HepG2 (cell line): ENCODE measurements at regions not wholly inside any gene's neighbourhood (a gene's known extent, or its start where the extent isn't known, plus 50 kb on each side); places are given as distances from the start of the nearest gene placed in this dataset.
A peak's percentile ranks its signal among the peaks of the same experiment; 100 is the strongest.

Source experiments
- CCAR2 ChIP-seq: fragments of 200-400 bp; formaldehyde crosslinking; optimal IDR thresholded peaks from 2 replicates; pipeline ENCODE3; 2018; ENCODE audit warnings: low read depth, mild to moderate bottlenecking, low read length, moderate library complexity
- CEBPG ChIP-seq: IDR thresholded peaks from 2 replicates; pipeline ENCODE4 v1.6.1; 2016
- FOSL2 ChIP-seq: sonication (generic); formaldehyde crosslinking; IDR thresholded peaks from 2 replicates; pipeline ENCODE4 v1.4.0; 2020; ENCODE audit warnings: missing genetic modification reagents
- FOXP1 ChIP-seq, 2 experiments: fragments of 450-650 bp in 1 of 2; IDR thresholded peaks; 2 replicates each; pipeline ENCODE4 v1.6.1; 2017 to 2018; ENCODE audit warnings: antibody characterized with exemption in 1 of 2
- GABPA ChIP-seq, 2 experiments: IDR thresholded peaks; 2 replicates each; pipeline ENCODE4 v1.6.1; 2011 to 2016; ENCODE audit warnings: low read depth in 2 of 2, low read length in 1 of 2, missing biosample characterization in 1 of 2, missing genetic modification characterization in 1 of 2
- HMG20A ChIP-seq: IDR thresholded peaks from 2 replicates; pipeline ENCODE4 v1.6.1; 2016; ENCODE audit warnings: borderline replicate concordance
- MED13 ChIP-seq: sonication (generic); formaldehyde crosslinking; IDR thresholded peaks from 2 replicates; pipeline ENCODE4 v1.5.0; 2020; ENCODE audit warnings: missing genetic modification reagents
- MXD4 ChIP-seq: IDR thresholded peaks from 2 replicates; pipeline ENCODE4 v1.6.1; 2016; ENCODE audit warnings: mild to moderate bottlenecking, missing biosample characterization, missing genetic modification reagents
- NFE2 ChIP-seq: sonication (generic); formaldehyde crosslinking; IDR thresholded peaks from 2 replicates; pipeline ENCODE4 v1.4.0; 2020; ENCODE audit warnings: missing genetic modification reagents
- RAD21 ChIP-seq: fragments of 450-650 bp; formaldehyde crosslinking; IDR thresholded peaks from 2 replicates; pipeline ENCODE4 v1.5.0; 2020; ENCODE audit warnings: mild to moderate bottlenecking
- SOX13 ChIP-seq, 3 experiments: fragments of 450-650 bp in 1 of 3; sonication (generic) in 1 of 3; formaldehyde crosslinking in 1 of 3; IDR thresholded peaks in 2 of 3; conservative IDR thresholded peaks in 1 of 3; 2 replicates each; pipeline versions ENCODE4 v1.5.0 to v1.6.1; 2016 to 2020; ENCODE audit warnings: antibody characterized with exemption in 1 of 3, mild to moderate bottlenecking in 1 of 3, missing compliant biosample characterization in 1 of 3, missing genetic modification reagents in 1 of 3, moderate library complexity in 1 of 3
- SP140L ChIP-seq: sonication (generic); formaldehyde crosslinking; IDR thresholded peaks from 2 replicates; pipeline ENCODE4 v1.4.0; 2020; ENCODE audit warnings: missing genetic modification reagents, borderline replicate concordance
- SRSF1 ChIP-seq: fragments of 200-400 bp; formaldehyde crosslinking; optimal IDR thresholded peaks from 2 replicates; pipeline ENCODE3; 2017; ENCODE audit warnings: mild to moderate bottlenecking, low read depth, low read length, moderate library complexity
- TCF7L2 ChIP-seq: IDR thresholded peaks from 2 replicates; pipeline ENCODE4 v1.6.1; 2011; ENCODE audit warnings: mild to moderate bottlenecking, low read depth, low read length, moderate library complexity
- ZFX ChIP-seq: sonication (generic); formaldehyde crosslinking; IDR thresholded peaks from 2 replicates; pipeline ENCODE4 v1.4.0; 2020; ENCODE audit warnings: mild to moderate bottlenecking, low read depth, missing genetic modification reagents, moderate library complexity
- ZNF350 ChIP-seq: sonication (generic); formaldehyde crosslinking; IDR thresholded peaks from 2 replicates; pipeline ENCODE4 v1.4.0; 2020; ENCODE audit warnings: mild to moderate bottlenecking, low read depth, missing genetic modification reagents, borderline replicate concordance
- ZNF558 ChIP-seq: sonication (generic); formaldehyde crosslinking; IDR thresholded peaks from 2 replicates; pipeline ENCODE4 v1.9.0; 2022; ENCODE audit warnings: mild to moderate bottlenecking, missing genetic modification reagents, borderline replicate concordance
- ZNF746 ChIP-seq: sonication (generic); formaldehyde crosslinking; IDR thresholded peaks from 2 replicates; pipeline ENCODE4 v1.8.0; 2022; ENCODE audit warnings: mild to moderate bottlenecking, missing genetic modification reagents
- TF ChIP-seq, protein P1 (sequence below): IDR thresholded peaks from 2 replicates; pipeline ENCODE4 v1.6.1; 2018; ENCODE audit warnings: missing genetic modification reagents, mild to moderate bottlenecking, missing compliant biosample characterization
- TF ChIP-seq, protein P2 (sequence below), 2 experiments: sonication (generic) in 1 of 2; formaldehyde crosslinking in 1 of 2; IDR thresholded peaks; 2 replicates each; pipeline versions ENCODE4 v1.4.0 to v1.6.1; 2018 to 2020; ENCODE audit warnings: missing genetic modification reagents in 2 of 2, borderline replicate concordance in 1 of 2, low read depth in 1 of 2, mild to moderate bottlenecking in 1 of 2, missing biosample characterization in 1 of 2

DNA sequence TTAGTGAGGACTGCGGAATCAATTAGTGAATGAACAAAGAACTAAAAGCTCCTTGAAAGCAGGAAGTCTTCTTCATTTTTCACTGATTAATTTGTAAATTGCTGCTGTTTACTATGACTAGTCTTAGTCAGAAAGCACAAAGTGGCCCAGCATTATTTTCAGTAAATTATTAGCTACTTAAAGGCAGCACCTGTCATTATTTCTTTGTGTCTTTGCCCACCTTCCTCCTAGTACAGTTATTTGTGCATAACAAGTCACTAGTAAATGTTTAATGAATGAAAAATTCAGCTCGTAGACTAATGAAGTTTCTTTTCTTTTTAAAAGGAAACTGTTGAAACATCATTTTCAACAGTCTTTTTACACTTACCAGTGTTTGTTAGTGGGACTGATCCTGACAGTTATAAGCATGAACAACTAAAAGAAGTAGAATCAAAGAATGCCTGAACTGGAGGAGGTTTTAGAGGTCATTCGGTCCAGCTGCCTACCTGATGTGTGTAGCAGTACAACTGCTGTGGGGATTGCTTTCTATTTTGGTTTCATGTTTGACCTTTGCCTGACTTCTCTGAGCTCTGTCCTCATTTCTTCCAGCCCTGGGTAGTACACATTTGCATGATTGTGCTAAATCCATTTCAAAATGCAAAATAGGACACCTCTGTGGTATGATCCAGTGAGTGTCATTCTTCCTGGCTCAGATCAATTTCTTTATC lies 140.0 kb upstream of the PHYHIPL start (continued):
- TF ChIP-seq, protein P1, sequence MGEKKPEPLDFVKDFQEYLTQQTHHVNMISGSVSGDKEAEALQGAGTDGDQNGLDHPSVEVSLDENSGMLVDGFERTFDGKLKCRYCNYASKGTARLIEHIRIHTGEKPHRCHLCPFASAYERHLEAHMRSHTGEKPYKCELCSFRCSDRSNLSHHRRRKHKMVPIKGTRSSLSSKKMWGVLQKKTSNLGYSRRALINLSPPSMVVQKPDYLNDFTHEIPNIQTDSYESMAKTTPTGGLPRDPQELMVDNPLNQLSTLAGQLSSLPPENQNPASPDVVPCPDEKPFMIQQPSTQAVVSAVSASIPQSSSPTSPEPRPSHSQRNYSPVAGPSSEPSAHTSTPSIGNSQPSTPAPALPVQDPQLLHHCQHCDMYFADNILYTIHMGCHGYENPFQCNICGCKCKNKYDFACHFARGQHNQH (CRISPR knock-in tag), result no peak
- TF ChIP-seq SP140L (CRISPR knock-in tag), result no peak
- no peak for TF ChIP-seq ZNF350 (CRISPR knock-in tag)
- no peak for TF ChIP-seq SOX13 (IDR thresholded peaks at IDR 0.05)
- peak in 1 of 2 experiments; percentile 67; a peak in 2 of 4 replicates for TF ChIP-seq SOX13 (CRISPR knock-in tag; conservative IDR thresholded peaks at IDR 0.05 in 1 of 2, IDR thresholded peaks at IDR 0.05 in 1 of 2)
- TF ChIP-seq SRSF1, result no peak
- no peak for TF ChIP-seq GABPA (IDR thresholded peaks at IDR 0.05; ENCODE audit: low read depth, low read length)
- TF ChIP-seq GABPA (CRISPR knock-in tag; IDR thresholded peaks at IDR 0.05; ENCODE audit: low read depth), result no peak
- TF ChIP-seq RAD21 (CRISPR knock-in tag), result no peak
- TF ChIP-seq, protein P2, sequence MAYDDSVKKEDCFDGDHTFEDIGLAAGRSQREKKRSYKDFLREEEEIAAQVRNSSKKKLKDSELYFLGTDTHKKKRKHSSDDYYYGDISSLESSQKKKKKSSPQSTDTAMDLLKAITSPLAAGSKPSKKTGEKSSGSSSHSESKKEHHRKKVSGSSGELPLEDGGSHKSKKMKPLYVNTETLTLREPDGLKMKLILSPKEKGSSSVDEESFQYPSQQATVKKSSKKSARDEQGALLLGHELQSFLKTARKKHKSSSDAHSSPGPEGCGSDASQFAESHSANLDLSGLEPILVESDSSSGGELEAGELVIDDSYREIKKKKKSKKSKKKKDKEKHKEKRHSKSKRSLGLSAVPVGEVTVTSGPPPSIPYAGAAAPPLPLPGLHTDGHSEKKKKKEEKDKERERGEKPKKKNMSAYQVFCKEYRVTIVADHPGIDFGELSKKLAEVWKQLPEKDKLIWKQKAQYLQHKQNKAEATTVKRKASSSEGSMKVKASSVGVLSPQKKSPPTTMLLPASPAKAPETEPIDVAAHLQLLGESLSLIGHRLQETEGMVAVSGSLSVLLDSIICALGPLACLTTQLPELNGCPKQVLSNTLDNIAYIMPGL (CRISPR knock-in tag; IDR thresholded peaks at IDR 0.05; ENCODE audit: borderline replicate concordance in 1 of 2, low read depth in 1 of 2), result no peak
- no peak for TF ChIP-seq FOSL2 (CRISPR knock-in tag)
- TF ChIP-seq CCAR2, result no peak
- TF ChIP-seq ZNF558 (CRISPR knock-in tag), result no peak
- peak; percentile 41; the same call in 1 of the 2 replicates for TF ChIP-seq HMG20A (CRISPR knock-in tag)
- TF ChIP-seq CEBPG (CRISPR knock-in tag), result peak; percentile 36; the same call in 1 of the 2 replicates
- TF ChIP-seq ZFX (CRISPR knock-in tag), result no peak
- TF ChIP-seq ZNF746 (CRISPR knock-in tag), result no peak
- no peak for TF ChIP-seq FOXP1 (IDR thresholded peaks at IDR 0.05)
- TF ChIP-seq FOXP1 (CRISPR knock-in tag; IDR thresholded peaks at IDR 0.05), result peak; percentile 39
- no peak for TF ChIP-seq MXD4
- TF ChIP-seq MED13 (CRISPR knock-in tag), result no peak
- no peak for TF ChIP-seq NFE2 (CRISPR knock-in tag)
- TF ChIP-seq TCF7L2, result no peak
